Esophagus muscularis mucosa (tissue), 4 donors: ENCODE measurements at regions not wholly inside any gene's neighbourhood (a gene's known extent, or its start where the extent isn't known, plus 50 kb on each side); places are given as distances from the start of the nearest gene placed in this dataset.

ENCODE experiments used
- CTCF ChIP-seq, 3 experiments: fragments of 200-600 bp in 2 of 3; fragments of 450-650 bp in 1 of 3; sonication (generic) in 2 of 3; IDR thresholded peaks; one replicate each; pipeline ENCODE4 v1.5.1; 2017 to 2019; ENCODE audit warnings: antibody characterized with exemption in 3 of 3, mild to moderate bottlenecking in 2 of 3, moderate library complexity in 1 of 3
- EP300 ChIP-seq: sonication (generic); formaldehyde crosslinking; IDR thresholded peaks from one replicate; pipeline ENCODE4 v1.6.1; 2017; ENCODE audit warnings: antibody characterized with exemption
- POLR2A ChIP-seq: fragments of 450-650 bp; IDR thresholded peaks from one replicate; pipeline ENCODE4 v1.6.1; 2017; ENCODE audit warnings: antibody characterized with exemption, moderate library complexity, mild to moderate bottlenecking, low read depth
- POLR2AphosphoS5 ChIP-seq, 2 donors: sonication (generic); formaldehyde crosslinking; IDR thresholded peaks; one replicate each; pipeline ENCODE4 v1.6.1; 2017; ENCODE audit warnings: antibody characterized with exemption in 2 of 2

GRCh38 chr1:218971156-218971555, 202.5 kb upstream of the LYPLAL1 start:
- TF ChIP-seq CTCF (IDR thresholded peaks at IDR 0.05): no peak
- no peak for TF ChIP-seq POLR2AphosphoS5 (IDR thresholded peaks at IDR 0.05)
- TF ChIP-seq EP300: no peak
- no peak for TF ChIP-seq POLR2A
